B cell (primary cell): ENCODE measurements at regions not wholly inside any gene's neighbourhood (a gene's known extent, or its start where the extent isn't known, plus 50 kb on each side); places are given as distances from the start of the nearest gene placed in this dataset.

Experiments
- ATAC-seq: fragments of 200-7000 bp; cut with Tn5 transposase; one replicate; pipeline ENCODE4 v1.10.0; 2021; ENCODE audit warnings: low read depth, mild to moderate bottlenecking, moderate number of reproducible peaks, moderate library complexity
- CTCF ChIA-PET: fragments of 350-600 bp; sonication (Branson Sonifier 250); formaldehyde crosslinking; loops from one replicate; lab custom pipeline; 2021; ENCODE audit warnings: antibody characterized with exemption, inconsistent platforms; lab: Charles Lee
- POLR2A ChIA-PET: fragments of 350-600 bp; sonication (Branson Sonifier 250); formaldehyde crosslinking; loops from one replicate; lab custom pipeline; 2021; ENCODE audit warnings: antibody characterized with exemption; lab: Charles Lee
- DNase-seq: peaks from one replicate; pipeline ENCODE4 v3.0.0; 2013
- H2AFZ ChIP-seq: 2 replicates; pipeline ENCODE4 v1.6.1; 2012; ENCODE audit warnings: mild to moderate bottlenecking, low read depth, low read length; ENCODE audit not compliant: insufficient read depth, poor library complexity, severe bottlenecking
- H3K27ac ChIP-seq, 2 donors: 1 replicate in 1 of 2; 2 replicates in 1 of 2; pipeline ENCODE4 v1.5.1; 2012 to 2013; ENCODE audit warnings: low read length in 2 of 2, mild to moderate bottlenecking in 2 of 2, moderate library complexity in 1 of 2
- H3K27me3 ChIP-seq, 4 experiments: fragments of 200-600 bp in 1 of 4; sonication (generic) in 1 of 4; replicated peaks in 1 of 4; 1 replicate in 2 of 4; 2 replicates in 2 of 4; pipeline versions ENCODE4 v1.6.1 to v1.7.0; 2013 to 2016; ENCODE audit warnings: low read length in 3 of 4, mild to moderate bottlenecking in 2 of 4, mixed read lengths in 1 of 4, moderate library complexity in 1 of 4; ENCODE audit not compliant: insufficient read depth in 4 of 4, control insufficient read depth in 3 of 4; ENCODE audit errors: control extremely low read depth in 1 of 4
- H3K36me3 ChIP-seq, 2 experiments: replicated peaks in 1 of 2; 1 replicate in 1 of 2; 2 replicates in 1 of 2; pipeline versions ENCODE4 v1.6.1 to v1.7.1; 2013; ENCODE audit warnings: low read length in 1 of 2; ENCODE audit not compliant: insufficient read depth in 2 of 2, control insufficient read depth in 1 of 2; ENCODE audit errors: control extremely low read depth in 1 of 2, extremely low read depth in 1 of 2
- H3K4me1 ChIP-seq, 2 donors: fragments of 200-600 bp in 1 of 2; sonication (generic) in 1 of 2; 1 replicate in 1 of 2; 2 replicates in 1 of 2; pipeline versions ENCODE4 v1.5.1 to v1.6.1; 2013 to 2017; ENCODE audit warnings: low read length in 2 of 2; ENCODE audit not compliant: control insufficient read depth in 2 of 2, insufficient read depth in 2 of 2
- H3K4me2 ChIP-seq: replicated peaks from 2 replicates; pipeline ENCODE3; 2012; ENCODE audit warnings: mild to moderate bottlenecking, low read depth, low read length; ENCODE audit not compliant: poor library complexity, severe bottlenecking
- H3K4me3 ChIP-seq, 5 experiments: fragments of 200-600 bp in 1 of 5; sonication (generic) in 1 of 5; 1 replicate in 3 of 5; 2 replicates in 2 of 5; pipeline versions ENCODE4 v1.5.1 to v1.7.0; 2011 to 2016; ENCODE audit warnings: low read length in 4 of 5, mild to moderate bottlenecking in 4 of 5, low read depth in 2 of 5, control low read depth in 1 of 5, moderate library complexity in 1 of 5; ENCODE audit not compliant: insufficient read depth in 1 of 5; ENCODE audit errors: control extremely low read depth in 1 of 5, extremely low read depth in 1 of 5
- H3K79me2 ChIP-seq: fragments of 200-600 bp; sonication (generic); one replicate; pipeline ENCODE4 v1.6.0; 2016; ENCODE audit warnings: low read length; ENCODE audit not compliant: control insufficient read depth, insufficient read depth
- H3K9ac ChIP-seq: fragments of 200-600 bp; sonication (generic); 2 replicates; pipeline ENCODE4 v1.6.1; 2017; ENCODE audit warnings: mild to moderate bottlenecking, low read length, moderate library complexity
- H3K9me3 ChIP-seq, 3 donors: one replicate each; pipeline versions ENCODE4 v1.6.1 to v1.7.1; 2013; ENCODE audit warnings: low read length in 2 of 3; ENCODE audit not compliant: control insufficient read depth in 2 of 3, insufficient read depth in 1 of 3; ENCODE audit errors: control extremely low read depth in 1 of 3
- H4K20me1 ChIP-seq: 2 replicates; pipeline ENCODE4 v1.6.0; 2012; ENCODE audit warnings: mild to moderate bottlenecking, low read length; ENCODE audit not compliant: insufficient read depth, control insufficient read depth, poor library complexity, severe bottlenecking
- H3K27ac Mint-ChIP-seq: one replicate; pipeline ENCODE4 v1.8.0; 2021; ENCODE audit warnings: mixed read lengths
- H3K27me3 Mint-ChIP-seq: one replicate; pipeline ENCODE4 v1.8.0; 2021; ENCODE audit warnings: mixed read lengths
- H3K4me1 Mint-ChIP-seq: one replicate; pipeline ENCODE4 v1.8.0; 2021; ENCODE audit warnings: mixed read lengths
- H3K4me3 Mint-ChIP-seq: one replicate; pipeline ENCODE4 v1.8.0; 2021; ENCODE audit warnings: mixed read lengths
- H3K9me3 Mint-ChIP-seq: one replicate; pipeline ENCODE4 v1.8.0; 2022; ENCODE audit warnings: mixed read lengths; ENCODE audit not compliant: insufficient read depth
- CTCF ChIP-seq: fragments of 200-600 bp; IDR thresholded peaks from one replicate; pipeline ENCODE4 v1.8.0; 2022; ENCODE audit warnings: antibody characterized with exemption, mild to moderate bottlenecking
- EZH2 ChIP-seq: IDR thresholded peaks from 2 replicates; pipeline ENCODE4 v1.6.1; 2012; ENCODE audit warnings: borderline replicate concordance, low read depth, mild to moderate bottlenecking, moderate library complexity, low read length; ENCODE audit not compliant: insufficient read depth, poor library complexity, severe bottlenecking
- WGBS: methylation state at CpG from one replicate; pipeline ENCODE4 v1.1.5; 2013; ENCODE audit warnings: missing lambda C conversion rate; ENCODE audit not compliant: insufficient coverage; 5-methylcytosine and 5-hydroxymethylcytosine counted together
- intact Hi-C: fragments of 100-400 bp; cut with micrococcal nuclease; formaldehyde crosslinking; loops from one replicate; pipeline ENCODE4 v1.10.0; 2022

- Histone ChIP-seq H4K20me1 (no peaks in the 10 kb centered on the region), H2AFZ (no peak overlapping the region), H3K9ac (no peak overlapping the region), H3K4me3 (no peak overlapping the region), H3K4me2 (no peak overlapping the region), H3K4me1 (no peaks in the 10 kb centered on the region), H3K9me3 (peaks cover 0 to 26% (median 6%) of the 10 kb centered on the region in 3 donors), H3K27me3 (no peaks in the 10 kb centered on the region), H3K27ac (no peak overlapping the region), H3K79me2 (no peaks in the 10 kb centered on the region), H3K36me3 (no peaks in the 10 kb centered on the region)
- DNase-seq, result no peak
- TF ChIP-seq EZH2, result no peak
- no peak for TF ChIP-seq CTCF
- Mint-ChIP-seq H3K4me3 (no peak overlapping the region), H3K27me3 (no peaks in the 10 kb centered on the region), H3K27ac (no peak overlapping the region), H3K9me3 (peaks cover 4% of the 10 kb centered on the region), H3K4me1 (no peaks in the 10 kb centered on the region)
- POLR2A ChIA-PET, result no interaction called here
- no peak for ATAC-seq
- no CpG with 5 or more reads among the region's 1 CpG for WGBS
- intact Hi-C loops, result no loop called here
- CTCF ChIA-PET, result no interaction called here
These were observed 451.0 kb upstream of the ZNF507 start for GRCh38 chr19:31894451-31894850.

- DNase-seq, result no peak
- H3K9me3 Mint-ChIP-seq, result peaks cover 2% of the 10 kb centered on the region
- H3K27ac ChIP-seq, result no peak overlapping the region
- H3K4me3 Mint-ChIP-seq, result no peak overlapping the region
- no peaks in the 10 kb centered on the region for H3K4me1 ChIP-seq
- POLR2A ChIA-PET, result no interaction called here
- no peaks in the 10 kb centered on the region for H3K4me1 Mint-ChIP-seq
- no peaks in the 10 kb centered on the region for H4K20me1 ChIP-seq
- peaks cover 0 to 16% (median 3%) of the 10 kb centered on the region in 3 donors for H3K9me3 ChIP-seq
- no peak overlapping the region for H3K4me2 ChIP-seq
- H3K79me2 ChIP-seq, result no peaks in the 10 kb centered on the region
- ATAC-seq, result no peak
- no peak overlapping the region for H3K9ac ChIP-seq
- intact Hi-C loops, result no loop called here
- H3K27ac Mint-ChIP-seq, result no peak overlapping the region
- H3K36me3 ChIP-seq, result no peaks in the 10 kb centered on the region
- H3K27me3 Mint-ChIP-seq, result no peaks in the 10 kb centered on the region
- WGBS, result 88% methylated on average over 2 of the region's 3 CpGs
- CTCF ChIA-PET, result no interaction called here
- no peaks in the 10 kb centered on the region for H3K27me3 ChIP-seq
- no peak overlapping the region for H3K4me3 ChIP-seq
- no peak for TF ChIP-seq CTCF
- TF ChIP-seq EZH2, result no peak
- H2AFZ ChIP-seq, result no peak overlapping the region
These were observed 448.1 kb upstream of the ZNF507 start for GRCh38 chr19:31897292-31897691.
